ENCODE measurements at regions not wholly inside any gene's neighbourhood (a gene's known extent, or its start where the extent isn't known, plus 50 kb on each side); places are given as distances from the start of the nearest gene placed in this dataset.
"Not testable (repeated sequence)": the region's sequence is repeated elsewhere in the genome, so short reads cannot be mapped to it uniquely, and the experiment has no call there.

GRCh38 chr2:143946436-143947391, 573.2 kb downstream of the ZEB2 start:
- no peak for DNase-seq

- no peak for DNase-seq
These were observed 577.4 kb downstream of the ZEB2 start for GRCh38 chr2:143942486-143942885.

- DNase-seq: no peak
These were observed 579.2 kb downstream of the ZEB2 start for GRCh38 chr2:143940720-143941119.

- DNase-seq: no peak
These were observed 580.1 kb downstream of the ZEB2 start for GRCh38 chr2:143939626-143940330.

- DNase-seq: no peak
These were observed 582.1 kb downstream of the ZEB2 start for GRCh38 chr2:143937723-143938350.

GRCh38 chr2:143936848-143937722, 582.8 kb downstream of the ZEB2 start:
- DNase-seq: peak in 1 of 5 donors; percentile 17

- no peak for DNase-seq
These were observed 583.4 kb downstream of the ZEB2 start for GRCh38 chr2:143936538-143936847.

- DNase-seq: no peak
These were observed 584.5 kb downstream of the ZEB2 start for GRCh38 chr2:143935482-143935752.

- no peak for DNase-seq
These were observed 585.1 kb downstream of the ZEB2 start for GRCh38 chr2:143934626-143935481.

GRCh38 chr2:143933946-143934569, 585.9 kb downstream of the ZEB2 start:
- no peak for DNase-seq

- no peak for DNase-seq
These were observed 589.0 kb downstream of the ZEB2 start for GRCh38 chr2:143930891-143931290.

GRCh38 chr2:143928613-143929012, 591.3 kb downstream of the ZEB2 start:
- DNase-seq: no peak

- DNase-seq: no peak
These were observed 591.7 kb downstream of the ZEB2 start for GRCh38 chr2:143928184-143928583.

GRCh38 chr2:143926736-143927135, 593.2 kb downstream of the ZEB2 start:
- no peak for DNase-seq

GRCh38 chr2:143922261-143922830, 597.6 kb downstream of the ZEB2 start:
- not testable (repeated sequence) for DNase-seq

GRCh38 chr2:143918465-143918989, 601.4 kb downstream of the ZEB2 start:
- no peak for DNase-seq

GRCh38 chr2:143916781-143917180, 603.1 kb downstream of the ZEB2 start:
- DNase-seq: no peak

GRCh38 chr2:143909577-143910353, 610.2 kb downstream of the ZEB2 start:
- no peak for DNase-seq

- no peak for DNase-seq
These were observed 611.1 kb downstream of the ZEB2 start for GRCh38 chr2:143908843-143909242.

- no peak for DNase-seq
These were observed 612.1 kb downstream of the ZEB2 start for GRCh38 chr2:143907801-143908200.

Data from T-helper 1 cell (primary cell).